ENCODE measurements at regions not wholly inside any gene's neighbourhood (a gene's known extent, or its start where the extent isn't known, plus 50 kb on each side); places are given as distances from the start of the nearest gene placed in this dataset.

GRCh38 chr12:98146043-98146442 is 369.3 kb upstream of the TMPO start:
- no peak for DNase-seq (ENCODE audit: low read depth in 2 of 2)

GRCh38 chr12:98146487-98146886 is 368.9 kb upstream of the TMPO start:
- DNase-seq (ENCODE audit: low read depth in 2 of 2): no peak

GRCh38 chr12:98149270-98149669 is 366.1 kb upstream of the TMPO start:
- DNase-seq (ENCODE audit: low read depth in 2 of 2): no peak

GRCh38 chr12:98149691-98150210 is 365.6 kb upstream of the TMPO start:
- DNase-seq (ENCODE audit: low read depth in 2 of 2): no peak

DNA sequence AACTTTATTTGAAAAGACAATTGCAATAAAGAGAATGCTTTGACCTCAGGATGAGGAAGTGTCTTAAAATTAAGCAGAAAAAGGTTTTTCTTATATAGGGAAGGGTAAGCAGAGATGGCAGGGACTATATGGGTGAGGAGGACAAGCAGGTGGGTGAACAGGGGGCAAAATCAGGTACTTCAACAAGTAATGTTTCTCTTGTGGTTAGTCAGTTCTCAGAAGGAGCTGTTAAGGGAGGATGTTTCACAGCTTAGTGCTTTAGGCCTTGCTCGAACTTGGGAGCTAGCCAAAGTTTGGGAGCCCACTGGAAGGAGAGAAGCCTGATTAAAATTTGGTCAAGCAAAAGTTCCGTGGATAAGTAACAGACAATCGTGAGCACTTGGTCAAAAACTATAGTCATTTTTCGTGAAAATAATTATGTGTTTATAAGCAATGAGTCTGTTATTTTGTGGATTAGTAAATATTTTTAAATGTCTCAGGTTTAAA is 364.2 kb upstream of the TMPO start:
- DNase-seq (ENCODE audit: low read depth in 2 of 2): no peak

- DNase-seq (ENCODE audit: low read depth in 2 of 2): no peak
Measured at GRCh38 chr12:98151984-98152383, 363.4 kb upstream of the TMPO start.

DNA sequence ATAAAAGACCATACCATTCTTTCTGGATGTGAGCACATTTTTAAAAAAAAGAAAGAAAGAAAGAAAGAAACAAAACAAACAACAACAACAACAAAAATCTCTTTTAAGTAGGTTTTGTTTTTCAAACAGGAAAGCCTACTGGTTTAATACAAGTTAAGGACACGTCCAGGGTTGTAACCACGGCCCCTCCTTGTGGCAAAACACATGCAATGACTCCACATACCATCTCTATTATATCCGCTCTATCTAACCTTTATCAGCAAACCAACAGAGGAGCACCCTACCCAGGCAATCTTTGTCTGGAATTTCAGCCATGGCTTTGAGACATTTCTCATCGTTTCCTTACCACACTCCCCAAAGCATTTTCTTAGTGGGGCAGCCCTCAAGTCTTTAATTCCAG is 360.5 kb upstream of the TMPO start:
- no peak for DNase-seq (ENCODE audit: low read depth in 2 of 2)

DNA sequence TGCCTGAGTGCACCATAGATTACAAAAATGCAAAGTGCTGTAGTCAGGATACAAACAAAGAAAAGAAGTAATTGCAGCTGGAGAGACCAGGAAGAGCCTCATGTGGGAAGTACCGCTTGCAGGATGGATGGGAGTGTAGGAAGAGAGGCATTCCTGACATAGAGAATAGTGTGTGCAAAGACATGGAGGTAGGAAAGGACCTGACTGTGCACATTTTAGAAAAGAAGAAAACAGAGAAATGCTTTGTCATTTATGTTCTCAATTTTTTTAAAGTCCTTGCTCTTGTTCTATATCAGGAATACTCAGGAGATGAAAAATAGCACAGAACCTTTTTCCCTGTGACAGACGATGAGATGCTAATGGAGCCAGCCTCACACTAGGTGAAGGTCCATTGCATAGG is 358.7 kb upstream of the TMPO start:
- no peak for DNase-seq (ENCODE audit: low read depth in 2 of 2)

- DNase-seq (ENCODE audit: low read depth in 2 of 2): no peak
Measured at GRCh38 chr12:98162906-98163678, 352.3 kb upstream of the TMPO start.

GRCh38 chr12:98172304-98172703 is 343.1 kb upstream of the TMPO start:
- no peak for DNase-seq (ENCODE audit: low read depth in 2 of 2)

DNA sequence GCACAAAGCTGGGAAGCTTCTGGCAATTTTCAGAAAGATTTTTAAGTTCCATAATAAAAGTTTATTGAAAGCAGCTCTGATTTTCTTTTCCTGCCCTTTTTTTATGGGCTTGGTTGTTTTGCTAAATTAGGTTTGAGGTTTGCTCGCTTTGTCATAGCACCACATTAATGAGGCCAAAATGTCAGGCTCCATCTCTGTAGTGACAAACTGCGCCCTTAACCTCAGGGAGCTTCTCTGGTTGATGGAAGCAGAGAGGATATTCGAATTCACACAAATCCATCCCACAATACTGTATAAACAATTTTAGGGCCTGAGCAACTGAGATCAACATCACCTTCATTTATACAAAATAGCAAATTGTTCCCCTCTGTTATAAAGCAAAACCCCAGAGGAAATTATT is 342.6 kb upstream of the TMPO start:
- no peak for DNase-seq (ENCODE audit: low read depth in 2 of 2)

DNA sequence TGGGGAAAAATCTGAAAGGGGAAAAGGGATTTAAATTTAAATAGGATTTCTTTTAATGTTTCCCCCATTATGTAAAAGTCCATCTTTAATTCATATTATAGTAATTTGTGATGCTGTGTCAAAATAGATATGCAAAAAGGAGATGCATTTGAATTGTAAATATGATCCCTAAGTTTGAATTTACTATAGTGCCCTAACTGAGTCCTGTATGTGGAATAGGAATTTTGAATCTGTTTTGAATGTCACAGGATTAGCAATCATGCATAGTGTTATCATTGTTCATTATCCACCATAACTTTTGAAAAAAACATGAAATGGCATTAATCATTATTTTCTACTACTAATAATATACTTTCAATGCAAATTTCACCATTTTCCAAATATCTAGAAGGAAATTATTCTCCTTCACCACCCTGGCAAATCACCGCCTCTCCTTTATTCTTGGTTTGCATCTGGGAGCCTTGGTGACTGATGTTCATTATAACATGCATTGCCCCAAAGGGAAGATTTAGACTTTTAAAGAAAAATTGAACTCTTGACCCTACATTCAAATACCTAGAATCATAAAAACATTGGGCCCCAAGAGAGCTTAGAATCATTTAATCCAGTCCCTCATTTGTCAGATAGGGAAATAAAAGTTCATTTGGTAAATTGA is 341.5 kb upstream of the TMPO start:
- DNase-seq (ENCODE audit: low read depth in 2 of 2): no peak

- DNase-seq (ENCODE audit: low read depth in 2 of 2): no peak
Measured at GRCh38 chr12:98174428-98174809, 341.0 kb upstream of the TMPO start.

DNA sequence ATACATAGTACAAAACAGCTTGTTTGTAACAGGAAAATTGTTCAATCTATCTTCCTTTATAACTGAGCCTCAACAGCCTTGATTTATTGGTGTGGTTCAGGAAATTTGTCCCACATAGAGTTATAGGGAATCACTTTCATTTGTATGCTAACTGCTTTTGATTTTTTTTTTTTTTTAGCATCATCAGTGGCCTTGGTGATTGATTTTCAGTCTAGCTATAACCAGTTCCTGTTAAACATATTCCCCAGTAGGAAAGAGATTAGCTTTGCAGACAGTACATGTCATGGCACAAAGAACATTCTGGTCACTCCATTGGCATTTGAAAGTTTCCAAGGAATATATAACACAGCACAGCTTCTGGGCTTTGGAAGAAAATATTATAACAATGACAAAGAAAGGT is 337.3 kb upstream of the TMPO start:
- DNase-seq (ENCODE audit: low read depth in 2 of 2): no peak

DNA sequence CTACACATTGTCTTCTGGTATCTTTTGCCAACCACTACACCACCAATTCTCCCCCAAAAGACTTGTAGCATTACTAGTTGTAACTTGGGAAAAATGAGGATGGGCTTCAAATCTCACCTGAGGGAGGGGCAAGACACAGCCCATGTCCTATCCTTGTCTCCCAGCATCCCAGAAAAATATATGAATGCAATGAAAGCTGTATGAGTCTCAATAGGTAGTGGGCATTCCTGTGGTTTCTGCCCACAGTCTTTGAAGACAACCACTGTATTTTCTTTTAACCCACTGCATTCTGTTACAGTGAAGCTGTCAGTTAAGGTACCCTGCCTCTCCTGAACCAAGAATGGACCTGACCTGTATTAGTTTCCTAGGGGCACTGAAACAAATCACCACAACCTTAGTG is 336.2 kb upstream of the TMPO start:
- no peak for DNase-seq (ENCODE audit: low read depth in 2 of 2)

GRCh38 chr12:98180603-98181002 is 334.8 kb upstream of the TMPO start:
- DNase-seq (ENCODE audit: low read depth in 2 of 2): no peak

DNA sequence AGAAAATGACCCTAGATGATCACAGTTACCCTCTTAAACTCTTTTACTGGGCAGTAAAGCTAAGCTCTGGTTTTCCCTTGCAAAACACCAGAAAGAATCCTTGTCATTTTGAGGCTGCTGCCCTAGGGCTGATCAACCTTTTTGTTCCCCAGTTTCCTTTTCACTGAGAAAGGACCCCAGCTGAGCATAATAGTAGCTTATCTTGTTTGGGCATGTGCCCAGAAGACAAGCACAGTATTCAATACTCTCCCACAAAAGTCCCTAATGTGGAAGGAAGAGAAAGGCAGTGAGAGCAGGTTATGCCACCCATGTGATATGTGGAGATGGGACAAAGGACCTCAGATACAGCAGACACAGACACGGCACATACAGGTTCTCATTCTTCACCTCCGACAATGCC is 332.6 kb upstream of the TMPO start:
- no peak for DNase-seq (ENCODE audit: low read depth in 2 of 2)

DNA sequence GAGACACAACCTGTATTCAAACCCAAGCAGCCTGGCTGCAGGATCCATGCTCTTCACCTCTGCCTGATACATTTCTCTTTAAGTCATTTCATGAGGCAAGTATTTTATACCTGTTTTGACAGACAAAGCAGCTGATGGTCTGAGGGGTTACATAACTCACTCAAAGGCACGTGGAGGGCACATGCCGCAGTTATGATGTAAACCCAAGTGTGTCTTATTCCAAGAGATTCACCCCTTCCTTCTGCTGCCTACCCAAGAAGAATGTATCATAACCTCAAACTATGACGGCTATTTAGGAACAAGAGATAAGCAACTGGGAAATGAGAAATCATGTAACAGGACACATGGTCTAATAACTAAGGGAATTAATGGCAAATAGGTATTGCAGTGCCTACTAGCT is 329.8 kb upstream of the TMPO start:
- DNase-seq (ENCODE audit: low read depth in 2 of 2): no peak

DNA sequence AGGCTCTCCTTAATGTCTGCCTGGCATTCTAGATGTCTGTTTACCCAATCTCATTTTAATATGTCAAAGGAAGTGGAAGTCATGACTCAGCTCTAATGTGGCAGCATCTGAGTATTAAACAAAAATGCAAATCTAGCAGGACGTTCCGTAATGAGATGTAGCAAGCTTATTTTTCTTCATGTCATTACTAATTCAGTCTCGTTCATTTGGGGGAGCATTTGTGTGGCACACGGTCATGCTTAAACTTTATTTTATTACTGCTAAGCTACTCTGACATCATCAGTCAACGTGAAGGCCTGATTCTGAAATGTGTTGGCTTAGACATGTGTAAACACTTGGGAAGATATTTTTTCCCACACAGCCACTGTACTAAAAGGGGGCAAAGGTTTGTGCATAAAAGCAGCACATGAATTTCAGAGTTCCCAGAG is 326.7 kb upstream of the TMPO start:
- no peak for DNase-seq (ENCODE audit: low read depth in 2 of 2)

- DNase-seq (ENCODE audit: low read depth in 2 of 2): no peak
Measured at GRCh38 chr12:98194591-98194990, 320.8 kb upstream of the TMPO start.

- DNase-seq (ENCODE audit: low read depth in 2 of 2): no peak
Measured at GRCh38 chr12:98198261-98198982, 317.0 kb upstream of the TMPO start.

DNA sequence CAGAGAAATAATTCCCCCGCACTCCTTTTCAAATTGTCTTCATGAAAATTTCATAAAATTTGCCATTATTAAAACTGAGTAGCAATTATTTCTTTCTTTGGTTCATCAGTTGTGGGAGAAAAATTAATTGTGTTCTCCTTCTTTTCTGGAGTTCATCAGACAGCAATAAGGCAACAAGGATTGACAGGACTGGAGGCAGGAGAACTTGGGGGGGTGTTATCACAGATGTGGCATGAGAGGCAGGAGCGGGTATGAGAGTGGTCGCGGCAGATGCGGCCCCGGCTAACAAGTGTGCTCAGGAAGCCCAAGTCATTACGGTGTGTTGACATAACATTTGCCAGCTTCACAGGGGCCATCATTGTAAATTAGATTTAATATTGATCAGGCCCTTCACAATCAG is 306.6 kb upstream of the TMPO start:
- DNase-seq (ENCODE audit: low read depth in 2 of 2): no peak

Data from activated CD8-positive, alpha-beta memory T cell treated with anti-CD3 and anti-CD28 coated beads for 4 hours (primary cell).